NCI-H510A (cell line): ENCODE measurements at regions not wholly inside any gene's neighbourhood (a gene's known extent, or its start where the extent isn't known, plus 50 kb on each side); places are given as distances from the start of the nearest gene placed in this dataset.
"Not testable (repeated sequence)": the region's sequence is repeated elsewhere in the genome, so short reads cannot be mapped to it uniquely, and the experiment has no call there.

ENCODE experiments used
- DNase-seq: peaks from one replicate; lab custom pipeline; 2025; lab: John Stamatoyannopoulos, UW

DNA sequence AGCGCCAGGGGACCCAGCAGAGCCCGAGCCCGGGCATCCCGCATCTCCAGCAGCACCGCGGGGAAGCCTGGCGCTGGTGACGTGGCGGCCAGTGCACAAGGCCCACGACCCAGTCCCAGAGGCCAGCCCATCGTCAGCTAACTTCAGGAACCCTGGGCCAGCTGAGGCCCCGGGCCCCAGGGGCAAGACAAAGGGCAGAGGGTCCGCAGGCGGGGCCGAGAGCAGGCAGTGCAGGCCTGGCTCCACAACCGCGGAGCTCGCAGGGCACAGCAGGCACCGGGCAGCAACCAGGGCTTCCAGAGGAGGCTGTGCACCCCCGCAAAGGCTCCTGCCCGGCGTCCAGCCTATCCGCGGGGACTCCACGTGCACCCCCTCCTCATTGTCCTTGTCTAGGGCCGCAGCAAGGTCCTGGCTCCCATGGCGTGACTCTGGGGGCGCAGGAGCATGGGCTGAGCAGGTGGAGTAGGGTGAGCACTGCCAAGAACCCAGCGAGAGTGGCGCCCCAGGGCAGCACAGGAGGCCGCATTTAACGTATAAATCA is 352.5 kb downstream of the KCNJ18 start:
- DNase-seq = not testable (repeated sequence)

DNA sequence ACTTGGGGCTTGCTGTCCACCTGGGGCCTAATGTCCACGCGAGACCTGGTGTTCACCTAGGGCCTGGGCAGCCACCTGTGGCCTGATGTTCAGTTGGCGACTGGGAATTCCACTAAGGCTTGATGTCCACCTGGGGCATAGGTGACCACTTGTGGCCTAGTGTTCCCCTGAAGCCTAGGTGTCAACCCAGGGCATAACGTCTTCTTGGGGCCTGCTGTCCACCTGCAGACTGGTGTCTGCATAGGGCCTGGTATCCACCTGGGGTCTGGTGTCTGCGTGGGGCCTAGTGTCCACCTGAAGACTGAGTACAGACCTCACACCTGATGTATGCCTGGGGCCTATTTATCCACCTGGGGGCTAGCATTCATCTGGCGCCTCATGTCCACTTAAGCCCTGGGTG is 355.2 kb downstream of the KCNJ18 start:
- DNase-seq = not testable (repeated sequence)

DNA sequence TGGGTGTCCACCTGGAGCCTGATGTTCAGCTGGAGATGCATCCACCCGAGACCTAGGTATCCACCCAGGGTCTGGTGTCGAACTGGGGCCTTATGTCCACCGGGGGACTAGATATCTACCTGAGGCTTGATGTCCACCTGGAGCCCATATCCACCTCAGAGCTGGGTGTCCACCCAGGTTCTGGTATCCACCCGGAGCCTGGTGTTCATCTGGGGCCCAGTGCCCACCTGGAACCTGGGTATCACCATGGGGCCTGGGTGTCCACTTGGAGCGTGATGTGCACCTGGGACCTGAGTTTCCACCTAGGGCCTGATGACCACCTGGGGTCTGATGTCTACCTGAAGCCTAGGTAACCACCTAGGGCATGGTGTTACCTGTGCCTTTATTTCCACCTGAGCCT is 355.9 kb downstream of the KCNJ18 start:
- not testable (repeated sequence) for DNase-seq

GRCh38 chr17:22050766-22051165 is 358.4 kb downstream of the KCNJ18 start:
- DNase-seq = not testable (repeated sequence)

- not testable (repeated sequence) for DNase-seq
Observed at GRCh38 chr17:22052715-22053114, 360.4 kb downstream of the KCNJ18 start.

GRCh38 chr17:22056566-22056965 is 364.2 kb downstream of the KCNJ18 start:
- not testable (repeated sequence) for DNase-seq

DNA sequence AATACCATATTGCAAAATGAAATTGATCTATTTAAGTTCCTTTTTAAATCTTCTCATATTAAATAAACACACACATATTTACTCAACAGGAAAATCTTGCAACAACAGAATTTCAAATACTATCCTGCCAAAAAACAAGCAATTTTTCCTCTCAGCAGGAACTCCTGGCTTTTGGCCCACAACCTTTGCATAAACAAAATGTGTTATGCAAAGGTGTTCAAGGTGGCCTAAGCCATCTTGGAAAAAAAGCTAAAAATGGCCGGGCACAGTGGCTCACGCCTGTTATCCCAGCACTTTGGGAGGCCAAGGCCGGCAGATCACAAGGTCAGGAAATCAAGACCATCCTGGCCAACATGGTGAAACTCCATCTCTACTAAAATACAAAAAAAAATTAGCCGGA is 383.6 kb downstream of the KCNJ18 start:
- DNase-seq = not testable (repeated sequence)

DNA sequence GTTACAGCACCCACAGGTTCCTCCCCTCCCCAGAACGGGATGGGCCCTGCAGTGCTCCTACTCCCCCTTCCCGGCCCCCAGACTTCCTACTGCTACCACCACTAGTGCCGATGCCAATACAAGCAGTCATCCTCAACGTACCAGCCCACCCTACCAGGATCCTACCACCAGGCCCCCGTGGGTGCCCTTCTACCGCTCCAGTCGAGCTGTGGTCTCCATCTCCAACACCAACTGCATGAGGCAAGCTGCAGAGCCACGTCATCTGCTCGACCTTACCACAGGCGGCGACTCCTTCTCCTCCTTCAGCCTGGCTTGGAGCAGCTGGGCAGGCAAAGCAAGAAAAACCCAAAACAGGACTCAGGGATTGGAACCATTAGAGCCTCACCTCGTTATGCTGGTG is 396.3 kb downstream of the KCNJ18 start:
- DNase-seq = not testable (repeated sequence)

DNA sequence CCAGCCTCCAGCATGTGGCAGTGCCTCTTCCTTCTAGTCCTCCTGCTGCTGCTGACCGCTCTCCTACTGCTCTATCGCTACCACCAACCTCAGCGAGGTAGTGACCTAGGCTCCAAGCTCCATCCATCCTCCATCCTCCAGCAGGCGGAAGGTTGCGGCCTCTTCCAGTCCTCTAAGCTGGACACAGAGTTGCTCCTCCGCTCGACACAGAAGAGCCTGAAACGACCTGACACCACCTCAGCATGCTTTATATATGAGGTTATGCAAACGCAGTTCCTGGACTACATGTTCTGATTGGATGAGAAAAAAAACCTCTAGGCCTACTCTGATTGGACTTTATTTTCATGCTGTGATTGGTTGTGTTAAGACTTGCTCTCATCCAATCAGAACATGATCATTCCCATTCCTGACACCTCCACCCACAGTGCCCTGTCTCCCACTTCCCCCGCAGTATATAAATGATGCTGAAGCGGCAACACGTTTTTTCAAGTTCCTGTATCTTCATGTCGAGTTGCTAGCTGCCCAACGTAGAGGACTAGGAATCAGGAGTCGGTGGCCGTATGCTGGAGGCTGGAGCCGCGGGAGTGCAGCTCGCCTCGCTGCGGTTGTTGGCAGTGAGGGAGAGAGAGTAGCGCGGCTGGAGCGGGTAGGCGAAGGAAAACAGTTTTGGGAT is 398.1 kb downstream of the KCNJ18 start:
- DNase-seq = no peak

- not testable (repeated sequence) for DNase-seq
Observed at GRCh38 chr17:22091041-22091679, 398.8 kb downstream of the KCNJ18 start.

DNA sequence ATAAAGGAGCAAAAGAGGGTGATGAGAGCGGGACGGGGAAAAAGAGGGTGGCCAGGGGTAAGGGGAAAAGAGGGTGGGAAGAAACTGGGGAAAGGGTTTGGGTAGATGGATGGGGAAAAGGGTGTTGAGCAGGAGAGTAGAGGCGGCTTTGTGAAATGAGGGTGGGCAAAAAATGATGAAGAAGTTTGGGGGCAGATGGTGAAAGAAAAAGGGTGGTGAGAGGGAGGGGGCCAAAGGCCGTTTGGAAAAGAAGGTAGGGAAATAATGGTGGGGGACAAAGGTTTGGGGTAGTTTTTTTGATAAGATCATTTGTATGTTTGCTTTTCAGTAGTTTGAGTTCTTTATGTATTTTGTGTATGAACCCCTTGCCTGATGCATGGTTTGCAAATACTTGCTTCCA is 399.5 kb downstream of the KCNJ18 start:
- not testable (repeated sequence) for DNase-seq

- not testable (repeated sequence) for DNase-seq
Observed at GRCh38 chr17:22095414-22095813, 403.1 kb downstream of the KCNJ18 start.

GRCh38 chr17:22099633-22100032 is 407.3 kb downstream of the KCNJ18 start:
- not testable (repeated sequence) for DNase-seq

- DNase-seq = no peak
Observed at GRCh38 chr17:22102177-22102576, 409.9 kb downstream of the KCNJ18 start.

GRCh38 chr17:22116720-22117119 is 424.4 kb downstream of the KCNJ18 start:
- DNase-seq = not testable (repeated sequence)

GRCh38 chr17:22117401-22117800 is 425.1 kb downstream of the KCNJ18 start:
- not testable (repeated sequence) for DNase-seq

- DNase-seq = not testable (repeated sequence)
Observed at GRCh38 chr17:22119016-22119415, 426.7 kb downstream of the KCNJ18 start.

DNA sequence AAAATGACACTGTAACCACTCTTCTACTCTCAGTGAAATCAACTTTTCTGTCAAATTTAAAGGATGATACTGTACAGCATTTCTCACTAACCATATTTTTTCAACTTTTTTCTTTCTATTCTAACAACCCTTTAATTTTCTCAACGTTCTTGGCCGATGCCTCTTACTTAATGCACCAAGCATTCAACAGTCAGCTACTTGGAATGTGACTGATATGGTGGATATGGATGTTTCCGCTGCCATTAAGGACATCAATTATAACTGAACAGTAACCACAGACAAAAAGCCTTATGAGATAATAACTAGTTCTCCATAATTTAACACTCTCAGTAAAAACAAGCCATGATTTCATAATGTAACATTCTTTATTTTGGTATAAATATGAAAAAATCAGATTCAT is 427.4 kb downstream of the KCNJ18 start:
- not testable (repeated sequence) for DNase-seq

DNA sequence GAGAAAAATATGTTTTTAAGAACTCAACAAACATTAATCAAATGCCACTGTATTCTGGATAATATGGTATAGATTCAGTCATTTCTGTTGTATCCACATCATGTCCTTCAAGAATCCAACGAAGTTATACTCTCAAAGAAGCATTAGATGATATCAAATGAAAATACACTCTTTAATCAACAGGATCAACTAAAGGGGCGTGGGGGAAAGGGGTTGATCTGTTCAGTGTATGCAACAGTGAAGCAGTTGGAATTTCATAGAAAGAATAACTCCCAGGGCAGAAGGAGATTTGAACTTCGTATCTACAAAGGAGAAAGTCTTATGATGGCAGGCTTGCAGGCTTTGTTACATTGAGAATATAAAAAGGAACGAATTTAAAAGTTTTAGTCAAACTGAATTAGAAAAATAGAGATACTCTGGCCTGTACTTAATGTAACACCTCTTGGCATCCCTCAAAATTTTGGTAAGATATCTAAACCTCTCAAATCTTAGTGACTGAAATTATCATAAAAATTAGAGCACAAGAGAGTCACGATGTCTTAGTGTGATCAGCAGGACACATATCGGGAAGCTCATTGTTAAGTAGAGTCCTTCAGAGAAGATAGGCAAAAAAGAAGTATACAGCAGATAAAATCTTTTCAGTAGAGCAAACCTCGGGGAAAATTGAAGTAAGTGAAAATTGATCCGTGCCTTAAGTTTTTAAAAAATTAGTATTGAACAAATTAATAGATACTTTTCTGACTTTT is 431.4 kb downstream of the KCNJ18 start:
- no peak for DNase-seq

DNA sequence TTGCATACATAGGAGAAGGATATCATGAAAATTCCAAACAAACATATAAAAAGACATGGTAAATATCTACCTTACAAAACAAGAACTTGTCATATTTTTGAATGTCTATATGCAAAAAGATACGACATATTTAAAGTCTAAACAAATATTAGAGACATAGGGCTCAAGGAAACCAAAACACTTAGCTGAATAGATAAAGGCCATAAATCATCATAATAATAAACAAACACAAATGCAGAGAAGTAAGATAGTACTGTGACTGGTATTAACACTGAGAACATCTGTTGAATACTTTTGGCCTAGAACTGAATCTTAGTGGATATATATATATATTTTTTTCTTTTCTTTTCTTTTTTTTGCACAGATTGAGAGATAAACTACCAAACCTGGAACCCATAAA is 435.8 kb downstream of the KCNJ18 start:
- no peak for DNase-seq

GRCh38 chr17:22128723-22129122 is 436.4 kb downstream of the KCNJ18 start:
- no peak for DNase-seq

DNA sequence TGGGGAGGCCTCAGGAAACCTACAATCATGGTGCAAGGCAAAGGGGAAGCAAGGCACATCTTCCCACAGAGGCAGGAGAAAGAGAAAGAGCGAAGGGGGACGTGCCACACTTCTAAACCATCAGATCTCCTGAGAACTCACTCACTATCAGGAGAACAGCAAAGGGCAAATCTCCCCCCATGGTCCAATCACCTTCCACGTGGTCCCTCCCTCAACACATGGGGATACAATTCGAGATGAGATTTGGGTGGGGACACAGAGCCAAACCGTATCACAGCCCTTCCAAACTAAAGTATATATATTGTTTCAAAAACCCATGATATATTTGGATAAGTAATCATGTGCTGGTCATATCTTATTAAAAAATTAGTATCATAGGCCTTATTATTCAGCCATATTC is 437.6 kb downstream of the KCNJ18 start:
- DNase-seq = not testable (repeated sequence)

DNA sequence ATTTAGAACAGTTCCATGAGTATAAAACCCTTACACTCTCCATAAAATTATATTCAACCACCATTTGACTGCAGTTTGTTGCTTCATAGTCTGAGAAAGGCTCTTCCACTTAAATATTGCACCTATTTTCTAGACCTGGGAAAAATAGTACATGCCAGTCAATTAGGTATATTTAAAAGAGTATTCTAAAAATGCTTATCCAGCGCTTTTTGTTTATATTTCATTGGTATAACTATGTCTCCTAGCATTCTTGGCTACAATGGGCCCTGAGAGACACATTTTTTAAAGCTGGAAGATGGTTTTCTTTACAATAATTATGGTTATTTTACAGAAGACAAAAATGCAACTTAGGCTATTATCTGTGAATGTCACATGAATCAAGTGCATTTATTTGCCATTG is 439.4 kb downstream of the KCNJ18 start:
- DNase-seq = no peak
